ENCODE measurements at regions not wholly inside any gene's neighbourhood (a gene's known extent, or its start where the extent isn't known, plus 50 kb on each side); places are given as distances from the start of the nearest gene placed in this dataset.

DNA sequence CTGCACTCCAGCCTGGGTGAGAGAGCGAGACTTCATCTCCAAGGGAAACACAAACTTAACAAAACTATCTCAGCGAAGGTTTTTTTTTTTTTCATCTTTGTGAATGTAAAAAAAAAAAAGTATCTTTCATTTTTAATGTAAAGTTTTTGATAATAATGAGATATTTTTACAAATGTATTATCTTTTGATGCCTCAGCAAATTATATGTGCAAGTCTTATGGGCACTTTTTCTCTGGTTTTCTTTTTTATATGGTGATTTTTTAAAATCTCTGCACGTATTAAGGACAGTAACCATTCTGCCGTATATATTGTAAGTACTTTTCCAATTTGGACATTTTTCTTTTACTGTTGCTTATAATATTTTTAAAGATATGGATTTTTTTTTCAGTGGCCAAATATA lies 76.8 kb downstream of the MAFB start:
- TF ChIP-seq, protein P1, sequence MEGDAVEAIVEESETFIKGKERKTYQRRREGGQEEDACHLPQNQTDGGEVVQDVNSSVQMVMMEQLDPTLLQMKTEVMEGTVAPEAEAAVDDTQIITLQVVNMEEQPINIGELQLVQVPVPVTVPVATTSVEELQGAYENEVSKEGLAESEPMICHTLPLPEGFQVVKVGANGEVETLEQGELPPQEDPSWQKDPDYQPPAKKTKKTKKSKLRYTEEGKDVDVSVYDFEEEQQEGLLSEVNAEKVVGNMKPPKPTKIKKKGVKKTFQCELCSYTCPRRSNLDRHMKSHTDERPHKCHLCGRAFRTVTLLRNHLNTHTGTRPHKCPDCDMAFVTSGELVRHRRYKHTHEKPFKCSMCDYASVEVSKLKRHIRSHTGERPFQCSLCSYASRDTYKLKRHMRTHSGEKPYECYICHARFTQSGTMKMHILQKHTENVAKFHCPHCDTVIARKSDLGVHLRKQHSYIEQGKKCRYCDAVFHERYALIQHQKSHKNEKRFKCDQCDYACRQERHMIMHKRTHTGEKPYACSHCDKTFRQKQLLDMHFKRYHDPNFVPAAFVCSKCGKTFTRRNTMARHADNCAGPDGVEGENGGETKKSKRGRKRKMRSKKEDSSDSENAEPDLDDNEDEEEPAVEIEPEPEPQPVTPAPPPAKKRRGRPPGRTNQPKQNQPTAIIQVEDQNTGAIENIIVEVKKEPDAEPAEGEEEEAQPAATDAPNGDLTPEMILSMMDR (IDR thresholded peaks at IDR 0.05), result no peak
- TF ChIP-seq POLR2A (IDR thresholded peaks at IDR 0.05), result no peak
- no peak for TF ChIP-seq EP300 (IDR thresholded peaks at IDR 0.05)

All from stomach (tissue), 4 donors.